ENCODE measurements at regions not wholly inside any gene's neighbourhood (a gene's known extent, or its start where the extent isn't known, plus 50 kb on each side); places are given as distances from the start of the nearest gene placed in this dataset.

DNA sequence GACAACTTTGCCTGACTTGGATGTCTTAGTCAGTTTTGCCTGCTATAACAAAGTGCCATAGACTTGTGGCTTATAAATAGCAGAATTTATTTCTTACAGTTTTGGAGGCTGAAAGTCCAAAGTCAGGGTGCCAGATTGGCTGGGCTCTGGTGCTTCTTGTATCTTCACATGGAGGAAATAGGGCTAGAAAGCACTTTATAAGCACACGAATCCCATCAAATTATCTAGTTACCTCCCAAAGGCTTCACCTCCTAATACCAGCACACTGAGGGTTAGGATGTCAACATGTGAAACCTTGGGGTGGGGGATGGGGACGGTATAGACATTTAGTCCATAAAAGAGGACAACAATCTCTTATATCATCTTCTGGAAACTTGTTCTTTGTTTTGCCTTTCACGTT lies 116.8 kb downstream of the SQOR start:
- no TSS peak for BruUV-seq (replicated peaks)
- DNase-seq, result no peak
- in situ Hi-C loops (cut with MboI; ENCODE audit: low sequenced_read_pairs) (no loop called here), intact Hi-C loops (cut with micrococcal nuclease) (no loop called here), dilution Hi-C loops (cut with HindIII; ENCODE audit: low sequenced_read_pairs, unreplicated experiment) (no loop called here)
- H2AFZ ChIP-seq (replicated peaks; ENCODE audit: low read length, poor library complexity), result no peak overlapping the region
- no peak overlapping the region for H2BK5ac ChIP-seq (ENCODE audit: low read depth, low read length, poor library complexity, severe bottlenecking)
- no peak overlapping the region for H4K91ac ChIP-seq (ENCODE audit: insufficient read depth, low read depth, low read length)
- TF ChIP-seq CEBPB (IDR thresholded peaks at IDR 0.05; ENCODE audit: low read depth, low read length) (no peak), MAZ (IDR thresholded peaks at IDR 0.05; ENCODE audit: borderline replicate concordance, low read depth, low read length) (no peak)
- TF ChIP-seq, protein P1, sequence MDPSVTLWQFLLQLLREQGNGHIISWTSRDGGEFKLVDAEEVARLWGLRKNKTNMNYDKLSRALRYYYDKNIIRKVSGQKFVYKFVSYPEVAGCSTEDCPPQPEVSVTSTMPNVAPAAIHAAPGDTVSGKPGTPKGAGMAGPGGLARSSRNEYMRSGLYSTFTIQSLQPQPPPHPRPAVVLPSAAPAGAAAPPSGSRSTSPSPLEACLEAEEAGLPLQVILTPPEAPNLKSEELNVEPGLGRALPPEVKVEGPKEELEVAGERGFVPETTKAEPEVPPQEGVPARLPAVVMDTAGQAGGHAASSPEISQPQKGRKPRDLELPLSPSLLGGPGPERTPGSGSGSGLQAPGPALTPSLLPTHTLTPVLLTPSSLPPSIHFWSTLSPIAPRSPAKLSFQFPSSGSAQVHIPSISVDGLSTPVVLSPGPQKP (IDR thresholded peaks at IDR 0.05; ENCODE audit: borderline replicate concordance, low read depth, low read length), result no peak
- H3K9me3 ChIP-seq (ENCODE audit: control insufficient read depth, insufficient read depth, low read length), result no peaks in the 10 kb centered on the region
- H4K8ac ChIP-seq (ENCODE audit: low read depth in 2 of 2, low read length in 2 of 2), result no peak overlapping the region
- ChIA-PET POLR2A (ENCODE audit: unreplicated experiment) (no interaction called here), CTCF (no interaction called here)
- no peaks in the 10 kb centered on the region for H3K36me3 ChIP-seq (ENCODE audit: control insufficient read depth, insufficient read depth, low read length)
- no peak overlapping the region for H3K4me2 ChIP-seq (ENCODE audit: low read depth, low read length)
- H3K79me1 ChIP-seq (ENCODE audit: low read depth in 1 of 2, low read length in 2 of 2), result no peaks in the 10 kb centered on the region
- no peak overlapping the region for H3K23ac ChIP-seq (ENCODE audit: low read depth, low read length)
- H3K56ac ChIP-seq (ENCODE audit: extremely low read depth, insufficient read depth, low read length), result no peak overlapping the region
- H4K5ac ChIP-seq (ENCODE audit: low read depth, low read length), result no peak overlapping the region
- H3K18ac ChIP-seq (ENCODE audit: low read depth, low read length), result no peak overlapping the region
- no peaks in the 10 kb centered on the region for H3K9me1 ChIP-seq (ENCODE audit: insufficient read depth, low read length)
- H3K27me3 ChIP-seq (ENCODE audit: control insufficient read depth, insufficient read depth, low read length), result no peaks in the 10 kb centered on the region
- no peak overlapping the region for H2AK5ac ChIP-seq (ENCODE audit: low read depth, low read length)
- no peak overlapping the region for H3K27ac ChIP-seq (ENCODE audit: insufficient read depth, low read length)
- no peak overlapping the region for H3K9ac ChIP-seq (ENCODE audit: low read depth, low read length)
- H2BK15ac ChIP-seq (ENCODE audit: low read depth, low read length), result no peak overlapping the region
- no peak for ATAC-seq (ENCODE audit: low read depth)
- no peak overlapping the region for H3K14ac ChIP-seq (replicated peaks; ENCODE audit: low read depth, low read length)
- WGBS, 2 experiments (ENCODE audit: extremely low coverage in 2 of 2, insufficient read length in 1 of 2), result no CpG with 5 or more reads among the region's 3 CpGs
- no peak overlapping the region for H2AK9ac ChIP-seq (replicated peaks; ENCODE audit: low read depth, low read length, poor library complexity)
- no peak overlapping the region for H3K4ac ChIP-seq (ENCODE audit: low read depth, low read length)
- H3K4me3 ChIP-seq (ENCODE audit: insufficient read depth, low read depth, low read length), result no peak overlapping the region
- H2BK20ac ChIP-seq (ENCODE audit: low read depth, low read length), result no peak overlapping the region
- H3K4me1 ChIP-seq (ENCODE audit: control insufficient read depth, insufficient read depth, low read length), result no peaks in the 10 kb centered on the region
- H2BK120ac ChIP-seq (ENCODE audit: low read depth, low read length), result no peak overlapping the region
- no peaks in the 10 kb centered on the region for H4K20me1 ChIP-seq (ENCODE audit: insufficient read depth, low read length)

All from IMR-90 (cell line).